Thymus (tissue), 11 donors: ENCODE measurements at regions not wholly inside any gene's neighbourhood (a gene's known extent, or its start where the extent isn't known, plus 50 kb on each side); places are given as distances from the start of the nearest gene placed in this dataset.

ENCODE experiments used
- DNase-seq, 9 donors: peaks; one replicate each; pipeline ENCODE4 v3.0.0-alpha.2; 2013; ENCODE audit warnings: low spot score in 9 of 9, low read depth in 6 of 9, missing footprints in 1 of 9
- H3K27ac ChIP-seq, 2 donors: one replicate each; pipeline ENCODE4 v1.5.1; 2013; ENCODE audit warnings: control low read depth in 1 of 2, low read depth in 1 of 2, low read length in 1 of 2, mild to moderate bottlenecking in 1 of 2, moderate library complexity in 1 of 2
- H3K27me3 ChIP-seq, 2 donors: one replicate each; pipeline ENCODE4 v1.5.1; 2013; ENCODE audit warnings: low read length in 1 of 2; ENCODE audit not compliant: control insufficient read depth in 2 of 2, insufficient read depth in 1 of 2
- H3K36me3 ChIP-seq, 2 donors: one replicate each; pipeline ENCODE4 v1.5.1; 2013; ENCODE audit warnings: low read length in 1 of 2, mild to moderate bottlenecking in 1 of 2, moderate library complexity in 1 of 2; ENCODE audit not compliant: control insufficient read depth in 2 of 2, insufficient read depth in 2 of 2
- H3K4me1 ChIP-seq, 2 donors: one replicate each; pipeline ENCODE4 v1.5.1; 2013; ENCODE audit warnings: low read length in 2 of 2; ENCODE audit not compliant: control insufficient read depth in 2 of 2, insufficient read depth in 2 of 2
- H3K4me3 ChIP-seq, 2 donors: one replicate each; pipeline ENCODE4 v1.5.1; 2013; ENCODE audit warnings: low read length in 2 of 2, control low read depth in 1 of 2, mild to moderate bottlenecking in 1 of 2
- H3K9me3 ChIP-seq, 2 donors: one replicate each; pipeline ENCODE4 v1.5.1; 2013; ENCODE audit warnings: low read length in 1 of 2, mild to moderate bottlenecking in 1 of 2; ENCODE audit not compliant: control insufficient read depth in 2 of 2, insufficient read depth in 1 of 2
- WGBS: extraction: QIAGEN DNeasy Blood & Tissue Kit; methylation state at CpG from one replicate; pipeline ENCODE4 v1.1.7; 2013; 5-methylcytosine and 5-hydroxymethylcytosine counted together
- donor health status: healthy.

DNA sequence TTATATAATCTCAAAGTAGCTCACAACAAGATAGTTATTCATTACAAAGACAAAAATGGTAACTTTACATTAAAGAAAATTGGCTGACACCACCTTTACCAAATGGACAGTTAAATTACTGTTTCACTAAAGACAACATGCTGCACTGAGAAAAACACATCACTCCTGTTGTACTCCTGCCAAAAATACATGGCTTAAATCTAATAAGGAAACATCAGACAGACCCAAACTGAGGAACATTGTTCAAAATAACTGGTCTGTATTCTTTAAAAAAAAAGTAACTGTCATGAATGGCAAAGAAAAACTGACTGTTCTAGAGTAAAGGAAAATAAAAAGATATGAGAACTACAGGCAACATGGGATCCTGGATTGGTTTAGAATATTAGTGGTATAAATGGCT is 151.3 kb upstream of the DCN start:
- H3K36me3 ChIP-seq: no peaks in the 10 kb centered on the region
- no peaks in the 10 kb centered on the region for H3K4me1 ChIP-seq
- no peak overlapping the region for H3K27ac ChIP-seq
- no peak overlapping the region for H3K4me3 ChIP-seq
- no peaks in the 10 kb centered on the region for H3K9me3 ChIP-seq
- no peaks in the 10 kb centered on the region for H3K27me3 ChIP-seq
- DNase-seq: no peak

DNA sequence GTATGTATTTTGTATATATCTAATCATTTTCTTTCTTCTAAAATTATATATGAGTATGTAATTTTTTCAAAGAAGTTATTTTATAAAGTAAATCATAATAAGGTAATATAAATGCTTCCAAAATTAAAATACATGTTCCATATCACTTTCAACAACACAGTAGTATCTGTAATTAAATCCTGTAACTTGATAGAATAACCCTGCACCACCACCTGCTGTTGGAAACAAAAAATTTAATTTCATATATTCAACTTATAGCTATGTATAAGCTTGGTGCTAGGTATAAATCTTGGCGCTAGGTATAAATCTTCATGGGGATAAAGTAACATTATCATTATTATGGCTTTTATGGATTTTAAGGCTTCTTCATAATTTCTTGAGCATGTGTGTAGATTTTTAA is 149.7 kb upstream of the DCN start:
- no peak overlapping the region for H3K27ac ChIP-seq
- H3K4me3 ChIP-seq: no peak overlapping the region
- H3K4me1 ChIP-seq: no peaks in the 10 kb centered on the region
- DNase-seq: no peak
- H3K27me3 ChIP-seq: no peaks in the 10 kb centered on the region
- H3K9me3 ChIP-seq: no peaks in the 10 kb centered on the region
- 97% methylated on average over 1 of the region's 1 CpG for WGBS
- no peaks in the 10 kb centered on the region for H3K36me3 ChIP-seq

GRCh38 chr12:91331371-91331770 is 148.8 kb upstream of the DCN start:
- no peak overlapping the region for H3K4me3 ChIP-seq
- no peak overlapping the region for H3K27ac ChIP-seq
- H3K9me3 ChIP-seq: no peaks in the 10 kb centered on the region
- H3K27me3 ChIP-seq: no peaks in the 10 kb centered on the region
- H3K4me1 ChIP-seq: no peaks in the 10 kb centered on the region
- DNase-seq: no peak
- no peaks in the 10 kb centered on the region for H3K36me3 ChIP-seq
- WGBS: 95% methylated on average over 2 of the region's 2 CpGs

DNA sequence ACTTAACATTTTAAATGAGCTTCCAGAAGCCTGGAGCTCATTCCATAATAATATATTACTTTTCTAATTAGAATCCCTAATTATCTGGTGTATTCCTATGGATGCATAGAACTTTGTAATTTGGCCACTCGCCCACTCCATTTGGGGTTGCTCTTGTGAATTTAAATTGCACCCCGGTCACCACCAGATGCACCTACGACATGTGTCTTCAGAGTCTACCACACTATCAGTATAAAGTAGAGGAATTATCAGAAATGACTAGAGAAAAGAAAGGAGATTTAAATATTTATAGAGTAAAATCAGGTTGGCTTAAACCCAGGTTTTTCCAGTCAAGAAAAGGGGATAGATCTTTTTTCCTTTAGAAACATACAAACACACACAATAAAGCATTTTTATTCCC is 145.8 kb upstream of the DCN start:
- no peaks in the 10 kb centered on the region for H3K27me3 ChIP-seq
- no peak overlapping the region for H3K27ac ChIP-seq
- H3K4me3 ChIP-seq: no peak overlapping the region
- no peaks in the 10 kb centered on the region for H3K4me1 ChIP-seq
- no peaks in the 10 kb centered on the region for H3K36me3 ChIP-seq
- WGBS: 97% methylated on average over 3 of the region's 3 CpGs
- DNase-seq: no peak
- no peaks in the 10 kb centered on the region for H3K9me3 ChIP-seq

DNA sequence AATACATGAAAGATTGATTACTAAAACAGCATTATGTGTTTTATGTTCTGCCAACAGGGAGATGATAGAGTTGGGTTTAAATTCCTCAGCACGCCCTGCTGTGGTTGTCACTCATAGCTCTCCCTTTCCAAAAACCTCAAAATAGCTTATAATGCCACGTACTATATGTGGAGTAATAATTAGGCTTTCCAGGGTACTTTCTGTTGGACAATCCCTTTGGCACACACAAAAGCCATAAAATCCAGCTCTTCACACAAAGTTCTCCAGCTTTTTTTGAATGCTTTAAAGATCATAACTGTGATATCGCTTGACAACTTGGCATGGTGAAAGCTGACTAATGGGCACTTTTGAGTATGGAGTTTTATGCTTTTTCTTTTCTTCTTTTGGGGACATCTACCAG is 145.3 kb upstream of the DCN start:
- Histone ChIP-seq H3K27me3 (no peaks in the 10 kb centered on the region), H3K9me3 (no peaks in the 10 kb centered on the region), H3K36me3 (no peaks in the 10 kb centered on the region), H3K4me1 (no peaks in the 10 kb centered on the region), H3K4me3 (no peak overlapping the region), H3K27ac (no peak overlapping the region)
- 91% methylated on average over 3 of the region's 3 CpGs for WGBS
- DNase-seq: no peak

GRCh38 chr12:91327131-91327530 is 144.5 kb upstream of the DCN start:
- H3K4me1 ChIP-seq: no peaks in the 10 kb centered on the region
- H3K4me3 ChIP-seq: no peak overlapping the region
- no peak overlapping the region for H3K27ac ChIP-seq
- H3K27me3 ChIP-seq: no peaks in the 10 kb centered on the region
- H3K9me3 ChIP-seq: no peaks in the 10 kb centered on the region
- 96% methylated on average over 4 of the region's 4 CpGs for WGBS
- H3K36me3 ChIP-seq: no peaks in the 10 kb centered on the region
- DNase-seq: no peak

DNA sequence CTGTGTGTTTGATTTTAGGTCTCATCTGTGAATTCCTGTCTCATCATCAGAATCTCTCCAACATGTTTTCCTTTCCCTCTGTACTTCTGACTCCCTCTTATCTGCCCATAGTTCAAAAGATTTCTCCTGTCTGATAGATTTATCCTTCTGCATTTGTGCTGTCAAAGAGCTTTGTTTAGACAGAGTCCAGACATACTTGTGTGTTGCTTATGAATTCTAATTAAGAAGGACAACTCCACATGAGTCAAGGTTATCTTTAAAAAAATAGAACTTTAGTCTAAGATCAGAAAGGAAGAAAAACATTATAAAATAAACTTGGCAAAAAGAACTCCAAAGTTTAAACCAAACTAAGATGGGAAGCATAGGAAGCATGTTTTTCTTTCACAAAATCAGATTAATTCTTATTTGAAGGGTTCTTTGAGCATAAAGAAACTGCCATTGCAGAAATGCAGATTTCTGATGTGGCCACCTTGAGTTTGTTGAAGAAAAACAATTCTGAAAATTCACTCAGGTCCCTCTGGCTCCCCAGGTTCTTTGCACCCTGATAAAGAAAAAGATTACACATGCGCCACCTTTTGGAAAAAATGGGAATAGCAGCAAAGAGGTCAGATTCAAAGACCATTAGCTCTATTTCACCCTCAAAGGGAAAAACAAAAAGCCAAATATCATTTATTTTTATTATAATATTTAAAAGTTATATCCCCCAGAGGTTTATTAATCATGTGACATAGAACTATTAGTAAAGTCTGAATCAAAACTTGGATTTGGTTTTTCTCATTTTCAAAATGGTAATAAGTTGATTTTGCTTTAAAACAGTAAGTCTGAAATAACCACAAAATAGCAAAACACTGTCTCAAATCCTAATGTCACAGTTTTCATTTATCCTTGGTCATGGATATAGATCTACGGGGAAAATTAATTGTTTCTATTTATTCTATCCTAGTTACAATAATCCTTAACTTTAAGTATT is 143.7 kb upstream of the DCN start:
- Histone ChIP-seq H3K27ac (no peak overlapping the region), H3K27me3 (no peaks in the 10 kb centered on the region), H3K4me3 (no peak overlapping the region), H3K9me3 (no peaks in the 10 kb centered on the region), H3K36me3 (no peaks in the 10 kb centered on the region), H3K4me1 (no peaks in the 10 kb centered on the region)
- DNase-seq: peak; percentile 9 to 66 (median 37)
- 37% methylated on average over 2 of the region's 2 CpGs for WGBS

GRCh38 chr12:91320999-91321398 is 138.4 kb upstream of the DCN start:
- H3K4me1 ChIP-seq: no peaks in the 10 kb centered on the region
- no peak overlapping the region for H3K27ac ChIP-seq
- no peak for DNase-seq
- H3K9me3 ChIP-seq: no peaks in the 10 kb centered on the region
- 98% methylated on average over 6 of the region's 6 CpGs for WGBS
- no peaks in the 10 kb centered on the region for H3K36me3 ChIP-seq
- no peaks in the 10 kb centered on the region for H3K27me3 ChIP-seq
- H3K4me3 ChIP-seq: no peak overlapping the region

DNA sequence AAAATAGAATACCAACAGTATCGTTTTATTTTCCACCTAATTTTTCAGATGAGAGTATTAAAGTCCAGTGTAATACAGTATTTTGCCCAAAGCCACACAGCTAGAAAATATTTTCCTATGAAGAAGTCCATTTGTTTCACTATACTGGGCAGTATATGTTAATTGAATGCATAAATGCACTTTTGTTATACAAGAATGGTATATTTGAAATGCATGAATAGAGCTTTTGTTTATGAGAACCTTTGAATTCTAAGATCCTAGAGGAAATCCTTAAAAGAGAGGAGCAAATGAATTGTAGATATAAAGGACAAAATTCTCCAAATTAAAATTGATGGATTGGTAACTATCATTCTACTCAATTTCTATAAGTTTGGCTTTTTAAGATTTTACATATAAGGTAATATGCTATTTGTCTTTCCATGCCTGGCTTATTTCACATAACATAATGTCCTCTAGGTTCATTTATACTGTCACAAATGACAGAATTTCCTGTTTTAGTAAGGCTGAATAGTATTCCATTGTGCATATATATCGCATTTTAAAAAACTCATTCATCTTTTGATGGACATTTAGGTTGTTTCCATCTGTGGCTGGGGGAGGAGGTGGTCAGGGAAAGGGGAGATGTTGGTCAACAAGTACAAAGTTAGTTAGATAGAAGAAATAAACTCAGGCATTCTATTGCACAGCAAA is 136.6 kb upstream of the DCN start:
- Histone ChIP-seq H3K4me3 (no peak overlapping the region), H3K9me3 (no peaks in the 10 kb centered on the region), H3K27ac (no peak overlapping the region), H3K36me3 (no peaks in the 10 kb centered on the region), H3K4me1 (no peaks in the 10 kb centered on the region), H3K27me3 (no peaks in the 10 kb centered on the region)
- 71% methylated on average over 2 of the region's 2 CpGs for WGBS
- DNase-seq: no peak
